T-helper 17 cell (primary cell): ENCODE measurements at regions not wholly inside any gene's neighbourhood (a gene's known extent, or its start where the extent isn't known, plus 50 kb on each side); places are given as distances from the start of the nearest gene placed in this dataset.

Source experiments
- ATAC-seq: fragments of 150-1000 bp; cut with Tn5 transposase; 2 replicates; pipeline ENCODE4 v1.10.0; 2021; ENCODE audit warnings: mild to moderate bottlenecking, moderate library complexity
- DNase-seq, 3 donors: peaks; one replicate each; pipeline versions ENCODE4 v3.0.0 to v3.0.0-alpha.2; 2020 to 2021
- H3K9me3 ChIP-seq: one replicate; pipeline ENCODE4 v1.7.0; 2013; ENCODE audit warnings: low read length, mild to moderate bottlenecking; ENCODE audit not compliant: control insufficient read depth, poor library complexity, severe bottlenecking
- H3K27ac Mint-ChIP-seq: one replicate; pipeline ENCODE4 v1.8.0; 2022; ENCODE audit warnings: mild to moderate bottlenecking, moderate library complexity, mixed read lengths
- H3K27me3 Mint-ChIP-seq: one replicate; pipeline ENCODE4 v1.8.0; 2022; ENCODE audit warnings: mixed read lengths
- H3K36me3 Mint-ChIP-seq: one replicate; pipeline ENCODE4 v1.8.0; 2022; ENCODE audit warnings: low read depth, mixed read lengths
- H3K4me1 Mint-ChIP-seq: one replicate; pipeline ENCODE4 v1.8.0; 2022; ENCODE audit warnings: mild to moderate bottlenecking, mixed read lengths
- H3K4me3 Mint-ChIP-seq: one replicate; pipeline ENCODE4 v1.8.0; 2022; ENCODE audit warnings: mild to moderate bottlenecking, moderate library complexity, mixed read lengths

DNA sequence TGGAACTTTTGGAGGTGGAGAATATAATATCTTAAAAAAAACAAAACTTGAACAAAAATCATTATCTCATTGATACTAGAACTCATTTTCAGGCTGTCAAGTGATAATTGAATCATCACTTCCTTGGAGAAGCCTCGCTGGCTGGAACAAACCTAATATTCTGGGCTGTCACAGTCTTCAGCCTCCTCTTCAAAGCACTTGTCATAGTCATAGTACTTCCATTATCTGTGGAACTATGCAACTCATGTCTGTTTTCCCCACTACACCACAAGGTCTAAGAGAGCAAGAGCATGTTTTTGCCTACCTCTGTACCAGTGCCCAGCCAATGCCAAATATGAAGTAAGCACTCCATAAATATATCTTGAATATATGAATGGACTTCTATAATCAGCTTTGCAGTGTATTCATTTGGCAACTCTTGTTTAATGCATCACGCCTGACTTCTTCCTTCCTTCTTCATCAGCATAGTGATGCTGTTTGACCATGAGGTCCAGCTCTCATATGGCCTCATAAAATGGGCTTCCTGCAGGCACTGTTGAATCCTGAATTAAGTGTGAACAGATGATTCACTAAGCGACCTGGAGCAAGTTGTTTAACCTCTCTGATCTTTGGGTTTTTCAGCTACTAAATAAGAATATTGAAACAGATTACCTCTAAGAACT is 86.6 kb upstream of the SNRK start:
- Mint-ChIP-seq H3K4me3 (no peak overlapping the region), H3K4me1 (peaks cover 32% of the 10 kb centered on the region), H3K27ac (no peak overlapping the region), H3K36me3 (peaks cover 4% of the 10 kb centered on the region), H3K27me3 (peaks cover 8% of the 10 kb centered on the region)
- no peak for ATAC-seq
- no peak for DNase-seq
- no peaks in the 10 kb centered on the region for H3K9me3 ChIP-seq

DNA sequence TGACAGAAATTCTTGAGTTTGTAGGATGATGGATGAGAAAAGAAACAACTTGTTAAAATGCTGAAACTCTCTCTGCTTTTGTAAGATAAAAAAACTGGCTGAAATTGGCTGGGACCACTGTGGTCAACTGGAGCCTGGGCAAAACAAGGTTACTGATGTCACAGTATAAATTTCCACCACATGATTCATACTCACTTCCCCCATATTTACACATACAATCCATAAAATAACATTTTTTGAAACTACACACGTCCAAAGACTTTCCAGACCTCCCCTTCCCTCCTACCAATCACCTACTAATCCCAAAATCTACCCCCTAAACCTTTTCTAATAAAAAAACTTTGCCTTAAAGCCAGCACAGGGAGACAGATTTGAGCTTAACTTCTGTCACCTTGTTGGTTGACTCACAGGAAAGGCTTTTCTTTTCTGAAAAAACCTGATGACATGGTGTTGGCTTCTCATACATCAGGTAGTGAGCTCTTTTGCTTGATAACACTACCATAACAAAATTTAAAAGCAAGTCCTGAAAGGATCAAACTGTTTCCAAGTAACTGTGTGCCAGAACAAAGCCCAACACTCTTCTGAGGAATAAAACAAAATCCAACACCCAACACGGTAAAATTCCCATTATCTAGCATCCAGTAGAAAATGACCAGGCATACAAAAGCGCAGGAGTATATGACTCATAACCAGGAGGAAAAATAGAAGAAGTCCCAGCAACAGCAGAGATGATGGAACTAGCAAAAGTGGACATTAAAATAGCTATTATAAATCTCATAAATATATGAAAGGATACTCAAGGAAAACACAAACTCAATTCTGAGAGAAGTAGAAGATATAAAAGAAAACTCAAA is 87.3 kb upstream of the SNRK start:
- no peak for DNase-seq
- no peak for ATAC-seq
- Mint-ChIP-seq H3K4me1 (peaks cover 38% of the 10 kb centered on the region), H3K27me3 (peaks cover 8% of the 10 kb centered on the region), H3K36me3 (peaks cover 4% of the 10 kb centered on the region), H3K4me3 (no peak overlapping the region), H3K27ac (peak overlapping the region; percentile 56)
- no peaks in the 10 kb centered on the region for H3K9me3 ChIP-seq

DNA sequence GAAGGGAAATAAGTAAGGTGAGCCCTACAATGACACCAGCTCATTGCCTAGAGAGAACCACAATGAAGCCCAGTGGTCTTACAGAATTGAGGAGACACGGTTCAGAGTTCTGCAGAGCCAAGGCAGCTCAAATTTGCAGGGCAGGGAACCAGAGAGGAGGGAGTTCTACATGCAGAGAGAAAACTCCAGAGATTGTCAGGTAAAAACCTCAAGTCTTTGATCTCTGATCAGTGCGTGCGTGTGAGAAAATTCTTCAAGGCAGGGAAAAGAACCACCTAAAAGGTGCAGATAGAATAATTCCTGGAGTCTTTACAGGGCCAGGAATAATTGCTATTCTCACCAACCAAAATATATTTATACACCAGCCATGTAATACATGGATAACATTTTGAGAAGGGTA is 88.0 kb upstream of the SNRK start:
- peaks cover 8% of the 10 kb centered on the region for H3K27me3 Mint-ChIP-seq
- ATAC-seq, result peak; percentile 40
- no peaks in the 10 kb centered on the region for H3K9me3 ChIP-seq
- DNase-seq, result no peak
- H3K27ac Mint-ChIP-seq, result peak overlapping the region; percentile 56
- H3K4me1 Mint-ChIP-seq, result peaks cover 44% of the 10 kb centered on the region
- peaks cover 4% of the 10 kb centered on the region for H3K36me3 Mint-ChIP-seq
- H3K4me3 Mint-ChIP-seq, result no peak overlapping the region

DNA sequence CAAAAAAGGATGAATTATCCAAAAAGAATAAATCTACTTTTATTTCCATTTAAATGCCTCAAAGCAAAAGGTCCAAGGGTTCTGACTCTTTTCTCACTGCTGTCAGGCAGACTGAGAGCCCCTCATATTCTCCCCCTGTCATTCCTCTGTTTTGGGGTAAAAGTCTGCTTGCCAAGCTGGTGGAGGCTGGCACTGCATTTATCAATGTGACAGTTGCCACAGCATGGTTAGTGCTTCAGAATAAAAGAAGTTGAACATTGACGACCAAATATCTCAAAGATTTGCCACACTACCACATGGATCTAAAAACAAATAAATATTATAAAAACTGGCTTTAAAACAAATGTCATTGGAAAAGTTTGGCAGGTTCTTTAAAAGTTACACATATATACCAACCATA is 89.2 kb upstream of the SNRK start:
- no peak for DNase-seq
- peaks cover 50% of the 10 kb centered on the region for H3K4me1 Mint-ChIP-seq
- H3K4me3 Mint-ChIP-seq, result no peak overlapping the region
- ATAC-seq, result no peak
- H3K27ac Mint-ChIP-seq, result no peak overlapping the region
- no peaks in the 10 kb centered on the region for H3K9me3 ChIP-seq
- H3K36me3 Mint-ChIP-seq, result peaks cover 4% of the 10 kb centered on the region
- peaks cover 8% of the 10 kb centered on the region for H3K27me3 Mint-ChIP-seq

DNA sequence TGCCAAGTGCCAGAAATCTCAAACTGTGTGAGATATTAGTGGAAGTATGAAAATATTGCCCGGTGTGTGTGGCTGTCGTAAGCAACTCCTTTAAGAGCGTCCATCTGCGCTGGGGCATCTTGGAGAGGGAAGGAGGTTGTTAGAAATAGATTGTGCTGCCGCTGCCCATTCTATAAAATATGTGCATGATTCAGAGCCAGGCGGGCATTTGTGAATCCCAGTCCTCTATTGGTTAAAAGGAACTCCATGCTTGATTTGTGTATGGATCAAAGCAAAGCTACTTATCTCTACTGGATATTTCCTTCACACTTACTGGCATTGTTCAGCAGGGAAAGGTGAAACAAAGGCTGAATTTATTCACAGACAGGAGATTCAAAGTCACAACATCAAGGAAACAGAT is 89.6 kb upstream of the SNRK start:
- peaks cover 51% of the 10 kb centered on the region for H3K4me1 Mint-ChIP-seq
- DNase-seq, result no peak
- no peak overlapping the region for H3K4me3 Mint-ChIP-seq
- H3K9me3 ChIP-seq, result no peaks in the 10 kb centered on the region
- peaks cover 8% of the 10 kb centered on the region for H3K27me3 Mint-ChIP-seq
- no peak overlapping the region for H3K27ac Mint-ChIP-seq
- H3K36me3 Mint-ChIP-seq, result peaks cover 4% of the 10 kb centered on the region
- ATAC-seq, result no peak

DNA sequence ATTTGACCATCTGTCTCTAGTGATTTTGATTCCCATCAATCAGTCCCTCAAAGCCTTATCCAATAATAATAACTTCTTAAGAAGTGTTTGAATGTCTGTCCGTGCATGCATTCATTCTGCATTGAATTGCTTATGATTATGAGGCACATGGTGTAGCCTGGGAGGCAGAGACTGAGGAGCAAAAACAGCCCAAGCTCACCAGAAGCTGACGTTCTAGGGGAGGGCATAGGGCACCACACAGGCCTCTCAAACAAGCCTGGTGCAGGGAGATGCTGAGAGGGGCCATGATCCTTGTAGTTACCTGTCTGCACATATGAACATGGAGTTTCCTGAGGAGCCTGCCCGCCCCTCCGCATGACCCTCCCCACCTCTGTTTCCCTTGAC is 89.2 kb upstream of the POMGNT2 start:
- Mint-ChIP-seq H3K4me1 (peaks cover 47% of the 10 kb centered on the region), H3K36me3 (peaks cover 2% of the 10 kb centered on the region), H3K27ac (peak overlapping the region; percentile 95), H3K27me3 (peaks cover 4% of the 10 kb centered on the region), H3K4me3 (peak overlapping the region; percentile 83)
- H3K9me3 ChIP-seq, result no peaks in the 10 kb centered on the region
- ATAC-seq (peak; percentile 33), DNase-seq (no peak)

DNA sequence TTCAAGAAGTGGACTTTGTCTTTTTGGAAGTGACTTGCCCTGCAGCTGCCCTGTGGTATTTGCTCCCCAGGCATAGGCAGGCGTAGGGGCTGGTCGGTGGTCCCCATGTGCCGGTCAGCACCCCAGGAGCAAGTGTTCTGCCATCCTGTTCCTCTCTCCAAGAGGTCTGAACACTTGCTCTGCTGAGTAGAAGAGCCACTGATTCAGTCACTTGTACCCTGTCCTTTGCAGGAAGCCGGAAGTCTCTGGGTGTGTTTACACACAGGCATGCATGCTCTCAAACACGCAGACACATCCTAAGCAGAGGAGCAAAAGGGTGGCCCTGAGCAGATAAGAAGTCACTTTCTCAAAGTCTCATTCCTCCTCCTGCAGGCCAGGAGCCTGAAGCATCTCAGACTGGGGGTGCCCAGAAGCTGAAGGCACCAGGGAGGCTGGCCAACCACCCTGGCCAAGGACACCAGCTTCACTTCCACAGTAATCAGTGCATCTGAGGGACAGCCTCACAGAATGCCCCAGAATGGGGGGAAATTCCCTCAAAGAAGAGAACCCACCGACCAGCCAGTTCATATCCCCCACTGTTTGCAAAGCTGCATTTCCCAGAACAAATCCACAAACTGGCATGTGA is 88.7 kb upstream of the POMGNT2 start:
- peak overlapping the region; percentile 95 for H3K27ac Mint-ChIP-seq
- ATAC-seq (peak; percentile 90), DNase-seq (no peak)
- H3K27me3 Mint-ChIP-seq, result no peaks in the 10 kb centered on the region
- no peaks in the 10 kb centered on the region for H3K36me3 Mint-ChIP-seq
- H3K4me1 Mint-ChIP-seq, result peaks cover 45% of the 10 kb centered on the region
- H3K4me3 Mint-ChIP-seq, result peak overlapping the region; percentile 83
- no peaks in the 10 kb centered on the region for H3K9me3 ChIP-seq

DNA sequence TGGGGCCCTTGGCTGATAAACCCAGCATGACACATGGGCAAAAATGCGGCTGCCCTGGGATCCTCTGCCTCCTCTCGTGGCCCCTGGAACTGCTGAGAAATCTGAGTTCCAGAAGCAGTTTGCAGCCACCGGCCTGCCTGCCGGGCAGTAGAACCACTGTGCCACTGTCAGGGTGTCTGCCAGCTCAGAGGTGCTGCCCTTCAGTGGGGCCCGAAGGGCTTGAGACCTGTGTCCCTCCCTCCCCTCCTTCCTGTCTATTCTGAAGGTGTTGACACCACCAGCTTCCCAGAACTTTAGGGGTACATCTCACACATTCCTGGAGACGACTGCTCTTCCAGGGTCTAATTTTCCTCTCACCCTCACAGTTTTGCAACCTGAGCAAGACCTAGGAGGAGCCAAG is 88.2 kb upstream of the POMGNT2 start:
- DNase-seq (no peak), ATAC-seq (peak; percentile 5)
- Mint-ChIP-seq H3K4me3 (peak overlapping the region; percentile 83), H3K27me3 (no peaks in the 10 kb centered on the region), H3K4me1 (peaks cover 43% of the 10 kb centered on the region), H3K27ac (peak overlapping the region; percentile 95), H3K36me3 (no peaks in the 10 kb centered on the region)
- H3K9me3 ChIP-seq, result no peaks in the 10 kb centered on the region

DNA sequence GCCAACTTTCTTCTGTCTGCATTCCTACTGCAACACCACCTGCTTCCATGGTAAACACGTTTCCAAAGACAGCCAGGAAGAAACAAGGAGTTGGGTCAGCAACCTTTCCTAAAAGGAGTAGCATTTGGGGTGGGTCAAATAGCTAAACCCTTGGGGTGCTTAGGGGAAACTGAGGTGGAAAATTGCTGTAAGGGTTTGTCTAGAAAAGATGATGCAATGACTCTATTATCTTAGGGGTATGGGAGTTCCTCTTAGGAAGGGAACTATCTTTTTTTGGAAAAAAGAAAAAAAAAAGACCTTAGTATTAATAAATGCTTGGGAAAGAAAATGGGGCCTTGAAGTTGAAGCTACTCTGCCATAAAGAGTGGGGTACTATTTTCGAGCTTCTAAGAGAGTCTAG is 86.1 kb upstream of the POMGNT2 start:
- no peaks in the 10 kb centered on the region for H3K36me3 Mint-ChIP-seq
- peaks cover 33% of the 10 kb centered on the region for H3K4me1 Mint-ChIP-seq
- H3K27ac Mint-ChIP-seq, result peak overlapping the region; percentile 69
- no peaks in the 10 kb centered on the region for H3K9me3 ChIP-seq
- no peak overlapping the region for H3K4me3 Mint-ChIP-seq
- no peaks in the 10 kb centered on the region for H3K27me3 Mint-ChIP-seq
- no peak for ATAC-seq
- DNase-seq, result no peak

DNA sequence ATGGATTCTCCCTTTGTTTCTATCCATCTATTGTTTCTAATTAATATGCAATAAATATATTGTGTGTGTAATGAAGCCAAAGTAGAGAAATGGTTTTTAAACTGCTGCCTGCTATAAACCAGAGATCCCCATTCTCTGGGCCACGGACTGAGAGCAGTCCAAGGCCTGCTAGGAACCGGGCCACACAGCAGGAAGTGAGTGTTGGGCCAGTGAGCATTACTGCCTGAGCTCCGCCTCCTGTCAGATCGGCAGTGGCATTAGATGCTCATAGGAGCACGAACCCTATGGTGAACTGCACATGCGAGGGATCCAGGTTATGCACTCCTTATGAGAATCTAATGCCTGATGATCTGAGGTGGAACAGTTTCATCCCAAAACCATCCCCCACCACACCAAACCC is 85.2 kb upstream of the POMGNT2 start:
- peaks cover 30% of the 10 kb centered on the region for H3K4me1 Mint-ChIP-seq
- DNase-seq (no peak), ATAC-seq (no peak)
- H3K4me3 Mint-ChIP-seq, result no peak overlapping the region
- H3K27ac Mint-ChIP-seq, result peak overlapping the region; percentile 2
- H3K36me3 Mint-ChIP-seq, result no peaks in the 10 kb centered on the region
- no peaks in the 10 kb centered on the region for H3K27me3 Mint-ChIP-seq
- H3K9me3 ChIP-seq, result no peaks in the 10 kb centered on the region

DNA sequence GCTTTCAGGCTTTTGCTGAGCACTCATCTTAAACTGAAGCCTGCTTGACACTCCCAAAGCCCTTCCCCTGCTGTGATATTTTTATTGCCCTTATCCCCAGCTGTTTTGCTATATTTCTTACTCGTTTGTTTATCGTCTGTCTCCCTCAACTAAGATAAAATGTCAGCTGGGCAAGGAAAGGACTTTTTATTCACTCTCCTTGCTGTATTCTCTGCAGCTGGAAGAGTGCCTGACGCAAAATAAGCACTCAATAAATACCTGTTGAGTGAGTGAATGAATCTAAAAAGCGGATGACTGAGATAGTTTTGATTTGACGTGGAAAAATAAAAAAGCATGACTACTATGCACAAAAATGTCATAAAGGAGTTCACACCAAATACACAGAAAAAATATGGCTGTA is 84.8 kb upstream of the POMGNT2 start:
- H3K27me3 Mint-ChIP-seq, result no peaks in the 10 kb centered on the region

DNA sequence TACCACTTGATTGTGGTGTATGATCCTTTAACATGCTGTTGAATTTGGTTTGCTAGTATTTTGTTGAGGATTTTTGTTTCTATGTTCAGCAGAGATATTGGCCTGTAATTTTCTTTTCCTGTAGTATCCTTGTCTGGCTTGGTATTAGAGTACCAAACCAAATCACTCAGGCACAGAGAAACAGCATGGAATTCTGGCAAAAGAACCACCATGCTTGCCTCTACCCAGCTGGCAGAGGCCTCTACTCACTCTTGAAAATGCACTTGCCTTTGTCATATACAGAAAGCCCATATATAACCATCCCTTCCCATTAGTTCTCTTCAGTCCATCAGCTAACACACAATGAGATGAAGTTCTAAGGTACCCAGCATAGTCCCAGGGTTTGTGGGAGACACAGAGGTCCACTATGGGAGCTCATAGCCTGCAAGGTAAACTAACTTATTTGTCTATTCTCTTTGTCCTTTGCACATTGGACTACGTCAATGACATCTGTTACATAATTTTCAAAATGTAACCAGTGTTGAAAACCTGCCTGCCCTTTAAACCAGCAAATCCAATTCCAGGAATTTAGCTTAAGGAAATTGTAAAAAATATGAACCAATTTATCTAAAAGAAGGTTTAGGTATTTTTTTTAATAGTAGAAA is 82.1 kb upstream of the POMGNT2 start:
- Mint-ChIP-seq H3K4me1 (peaks cover 13% of the 10 kb centered on the region), H3K4me3 (no peak overlapping the region), H3K36me3 (no peaks in the 10 kb centered on the region), H3K27ac (no peak overlapping the region), H3K27me3 (no peaks in the 10 kb centered on the region)
- H3K9me3 ChIP-seq, result no peaks in the 10 kb centered on the region
- ATAC-seq (no peak), DNase-seq (no peak)

More for the DNA sequence above, 84.8 kb upstream of the POMGNT2 start:
- ATAC-seq (no peak), DNase-seq (no peak)
- no peaks in the 10 kb centered on the region for H3K36me3 Mint-ChIP-seq
- H3K4me1 Mint-ChIP-seq, result peaks cover 27% of the 10 kb centered on the region
- no peak overlapping the region for H3K27ac Mint-ChIP-seq
- H3K9me3 ChIP-seq, result no peaks in the 10 kb centered on the region
- no peak overlapping the region for H3K4me3 Mint-ChIP-seq

DNA sequence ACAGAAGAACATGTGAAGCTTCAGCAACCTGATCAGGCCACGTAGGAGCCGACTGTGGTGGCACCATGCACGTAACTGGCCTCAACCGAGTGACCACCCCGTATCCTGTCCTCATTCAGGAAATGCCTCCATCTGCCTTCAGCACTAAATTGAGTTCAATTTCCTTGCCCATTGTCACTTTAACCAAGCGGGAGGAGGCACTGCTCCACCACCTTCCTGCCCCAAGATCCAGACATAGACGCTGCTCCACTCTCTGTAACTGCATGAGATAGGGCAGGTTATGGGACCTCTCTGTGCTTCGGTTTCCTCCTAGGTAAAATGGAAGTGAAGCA is 80.1 kb upstream of the POMGNT2 start:
- DNase-seq (no peak), ATAC-seq (no peak)
- H3K9me3 ChIP-seq, result no peaks in the 10 kb centered on the region
- Mint-ChIP-seq H3K36me3 (peaks cover 2% of the 10 kb centered on the region), H3K27me3 (no peaks in the 10 kb centered on the region), H3K4me3 (no peak overlapping the region), H3K4me1 (peaks cover 18% of the 10 kb centered on the region), H3K27ac (no peak overlapping the region)
